Retinal pigment epithelial cell (primary cell): ENCODE measurements at regions not wholly inside any gene's neighbourhood (a gene's known extent, or its start where the extent isn't known, plus 50 kb on each side); places are given as distances from the start of the nearest gene placed in this dataset.
A peak's percentile ranks its signal among the peaks of the same experiment; 100 is the strongest.

ENCODE experiments used
- DNase-seq: peaks from one replicate; pipeline ENCODE4 v3.0.0-alpha.2; 2010; ENCODE audit warnings: low read depth
- H3K4me3 ChIP-seq: 2 replicates; pipeline ENCODE4 v1.5.1; 2011; ENCODE audit warnings: mild to moderate bottlenecking, low read length, control low read depth, moderate library complexity
- TF ChIP-seq, protein P1 (sequence below): conservative IDR thresholded peaks from 2 replicates; pipeline ENCODE4 v1.5.1; 2011; ENCODE audit warnings: low read depth, low read length, control low read depth, inconsistent platforms

DNA sequence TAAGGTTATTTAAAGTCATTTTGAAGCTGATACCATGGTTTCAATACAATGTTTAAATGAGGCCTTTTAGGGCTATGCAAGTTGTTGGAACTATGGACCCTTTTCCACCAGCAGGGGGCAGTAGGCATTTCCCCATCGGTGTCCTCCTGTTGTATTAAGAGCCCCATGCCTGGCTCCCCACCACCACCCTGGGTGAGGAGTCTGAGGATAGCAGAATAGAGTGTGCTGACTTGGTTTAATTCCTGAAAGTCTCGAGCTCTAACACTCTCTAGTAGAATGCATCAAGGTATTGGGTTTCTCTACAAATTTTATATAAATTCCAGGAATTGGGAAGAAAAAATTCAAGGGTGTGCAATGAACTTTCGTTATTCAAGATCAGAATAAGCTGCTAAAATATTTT is 234.8 kb upstream of the JADE1 start:
- TF ChIP-seq, protein P1, sequence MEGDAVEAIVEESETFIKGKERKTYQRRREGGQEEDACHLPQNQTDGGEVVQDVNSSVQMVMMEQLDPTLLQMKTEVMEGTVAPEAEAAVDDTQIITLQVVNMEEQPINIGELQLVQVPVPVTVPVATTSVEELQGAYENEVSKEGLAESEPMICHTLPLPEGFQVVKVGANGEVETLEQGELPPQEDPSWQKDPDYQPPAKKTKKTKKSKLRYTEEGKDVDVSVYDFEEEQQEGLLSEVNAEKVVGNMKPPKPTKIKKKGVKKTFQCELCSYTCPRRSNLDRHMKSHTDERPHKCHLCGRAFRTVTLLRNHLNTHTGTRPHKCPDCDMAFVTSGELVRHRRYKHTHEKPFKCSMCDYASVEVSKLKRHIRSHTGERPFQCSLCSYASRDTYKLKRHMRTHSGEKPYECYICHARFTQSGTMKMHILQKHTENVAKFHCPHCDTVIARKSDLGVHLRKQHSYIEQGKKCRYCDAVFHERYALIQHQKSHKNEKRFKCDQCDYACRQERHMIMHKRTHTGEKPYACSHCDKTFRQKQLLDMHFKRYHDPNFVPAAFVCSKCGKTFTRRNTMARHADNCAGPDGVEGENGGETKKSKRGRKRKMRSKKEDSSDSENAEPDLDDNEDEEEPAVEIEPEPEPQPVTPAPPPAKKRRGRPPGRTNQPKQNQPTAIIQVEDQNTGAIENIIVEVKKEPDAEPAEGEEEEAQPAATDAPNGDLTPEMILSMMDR = peak; percentile 66
- H3K4me3 ChIP-seq = no peak overlapping the region
- DNase-seq = no peak

DNA sequence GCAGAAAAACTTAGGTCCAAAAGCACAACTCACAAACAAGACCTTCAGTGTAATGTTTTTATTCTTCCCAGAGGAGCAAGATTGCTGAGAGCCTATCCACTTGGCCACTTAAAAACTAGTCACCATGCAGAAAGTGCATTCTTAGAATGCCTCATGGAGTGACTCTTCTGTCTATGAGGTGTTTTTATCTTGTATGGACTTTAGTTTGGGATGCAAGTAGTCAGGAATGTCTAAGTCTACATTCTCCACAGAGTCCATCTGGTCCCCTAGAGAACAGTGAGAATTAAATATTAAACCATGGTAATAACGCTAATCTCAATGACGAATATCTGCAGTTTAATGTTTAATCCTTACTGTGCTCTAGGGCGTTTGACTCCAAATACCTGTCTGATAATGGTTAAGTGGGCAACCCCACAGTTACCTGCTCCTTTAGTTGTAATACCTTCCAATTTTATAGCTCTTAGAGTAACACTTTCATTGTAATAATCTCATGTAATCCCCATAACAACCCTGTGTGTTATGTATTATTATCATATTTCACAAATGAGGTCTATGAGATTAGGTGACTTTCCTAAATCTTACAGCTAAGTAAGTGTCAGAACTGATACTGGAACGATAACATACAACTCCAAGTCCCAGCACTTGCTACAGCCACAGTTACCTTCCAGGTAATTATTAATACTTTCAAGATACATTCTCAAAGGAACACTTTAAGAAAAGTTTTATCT is 235.6 kb upstream of the JADE1 start:
- DNase-seq = peak; percentile 62
- TF ChIP-seq, protein P1 = no peak
- H3K4me3 ChIP-seq = no peak overlapping the region

DNA sequence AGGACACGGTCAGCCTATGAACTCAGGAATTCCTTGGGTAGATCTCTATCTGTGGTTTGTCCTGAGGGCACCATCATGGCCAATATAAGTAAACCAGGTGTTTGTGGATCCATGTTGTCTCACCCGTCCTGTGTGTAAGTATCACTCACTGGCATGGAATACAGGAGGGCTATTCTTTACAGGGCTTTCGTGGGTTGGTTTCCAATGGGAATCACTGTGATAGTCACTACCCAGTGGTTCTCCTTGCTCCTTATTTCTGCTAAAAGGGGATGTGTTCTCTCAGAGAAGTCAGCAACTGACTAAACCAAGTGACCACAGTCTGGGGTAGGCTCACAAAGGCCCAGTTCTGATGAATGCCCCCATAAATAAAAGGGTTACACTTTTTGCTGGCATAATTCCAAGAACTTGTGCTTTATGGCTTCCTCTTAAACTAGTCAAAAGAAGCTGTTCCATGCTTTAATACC is 236.7 kb upstream of the JADE1 start:
- DNase-seq = no peak
- TF ChIP-seq, protein P1 = no peak
- H3K4me3 ChIP-seq = no peak overlapping the region

DNA sequence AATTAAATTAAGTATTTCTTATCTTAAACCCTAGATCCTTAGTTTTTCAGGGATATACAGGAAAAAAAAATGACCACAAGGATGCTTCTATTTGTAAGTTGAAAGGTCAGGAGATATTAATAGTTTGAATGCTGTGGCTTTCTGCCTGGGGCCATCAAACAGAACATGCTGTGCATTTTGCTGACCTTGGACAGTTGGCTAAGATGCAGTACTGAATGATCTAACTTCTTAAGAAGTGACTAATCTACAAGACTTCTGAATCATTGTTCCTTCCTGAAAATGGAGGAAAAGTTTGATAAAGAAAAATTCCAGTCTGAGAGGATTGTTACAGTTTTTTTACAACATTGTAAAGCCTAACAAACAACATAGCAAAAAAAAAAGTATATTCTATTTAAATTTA is 237.8 kb upstream of the JADE1 start:
- no peak overlapping the region for H3K4me3 ChIP-seq
- TF ChIP-seq, protein P1 = no peak
- peak; percentile 78 for DNase-seq

DNA sequence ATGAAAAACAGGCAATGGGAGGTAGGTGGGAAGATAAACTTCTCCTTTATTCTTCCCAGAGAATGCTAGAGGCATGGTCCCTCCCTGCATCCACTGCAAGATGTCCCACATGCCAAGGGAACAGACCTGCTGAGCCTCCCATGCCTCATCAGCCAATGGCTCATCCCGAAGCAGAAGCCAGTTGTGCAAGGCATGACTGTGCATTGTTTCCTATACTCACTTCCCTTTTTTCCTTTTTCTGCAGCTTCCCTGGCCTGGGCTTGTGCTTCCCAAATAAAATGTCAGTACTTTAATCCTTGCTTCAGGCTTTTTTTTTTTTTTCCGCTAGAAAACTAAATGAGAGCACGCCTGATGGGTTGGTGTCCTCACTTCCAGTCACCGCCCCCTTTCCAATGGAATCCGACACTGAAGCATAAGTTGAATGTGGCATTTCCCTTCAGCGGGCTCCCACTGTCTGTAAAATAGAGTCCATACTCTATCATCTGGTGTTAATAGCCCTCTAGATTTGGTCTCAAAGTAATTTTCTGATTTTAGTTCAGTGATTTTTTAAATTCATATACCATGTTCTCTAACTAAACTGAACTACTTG is 239.0 kb upstream of the JADE1 start:
- DNase-seq = no peak
- TF ChIP-seq, protein P1 = no peak

DNA sequence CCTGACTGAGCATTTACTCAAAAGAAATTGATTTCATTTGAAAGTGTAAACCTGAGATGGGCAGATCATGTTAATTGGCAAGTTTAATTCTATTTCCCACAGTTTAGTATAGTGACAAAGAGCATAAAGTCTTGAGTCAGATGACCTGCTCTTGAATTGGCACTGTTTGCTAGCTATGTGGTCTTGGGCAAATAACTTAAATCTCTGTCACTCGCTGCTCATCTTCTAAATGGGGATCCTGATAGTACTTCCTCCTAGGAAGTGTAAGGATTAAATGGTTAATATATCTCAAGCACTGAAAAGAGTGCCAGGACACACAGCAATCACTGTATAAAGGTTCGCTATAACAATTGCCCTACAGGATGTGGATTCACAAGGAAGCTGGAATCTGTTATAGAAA is 242.8 kb upstream of the JADE1 start:
- TF ChIP-seq, protein P1 = no peak
- no peak overlapping the region for H3K4me3 ChIP-seq
- no peak for DNase-seq

More for the DNA sequence above, 239.0 kb upstream of the JADE1 start:
- H3K4me3 ChIP-seq = no peak overlapping the region
